Tibial artery (tissue), 4 donors: ENCODE measurements at regions not wholly inside any gene's neighbourhood (a gene's known extent, or its start where the extent isn't known, plus 50 kb on each side); places are given as distances from the start of the nearest gene placed in this dataset.

ENCODE experiments used
- DNase-seq, 2 donors: peaks; one replicate each; pipeline ENCODE4 v3.0.0-alpha.2; 2019
- H3K27ac ChIP-seq, 2 donors: fragments of 200-600 bp; sonication (generic) in 1 of 2; 1 replicate in 1 of 2; 2 replicates in 1 of 2; pipeline ENCODE4 v1.5.1; 2018 to 2019; ENCODE audit warnings: mild to moderate bottlenecking in 1 of 2
- H3K27me3 ChIP-seq, 2 donors: fragments of 200-600 bp; sonication (generic) in 1 of 2; one replicate each; pipeline versions ENCODE4 v1.5.1 to v1.6.0; 2016 to 2019
- H3K36me3 ChIP-seq, 3 donors: fragments of 200-600 bp; sonication (generic) in 2 of 3; one replicate each; pipeline ENCODE4 v1.5.1; 2016 to 2019; ENCODE audit warnings: mild to moderate bottlenecking in 2 of 3
- H3K4me1 ChIP-seq, 4 donors: fragments of 200-600 bp; sonication (generic) in 2 of 4; 1 replicate in 3 of 4; 2 replicates in 1 of 4; pipeline ENCODE4 v1.5.1; 2016 to 2019
- H3K4me3 ChIP-seq, 2 donors: fragments of 200-600 bp; sonication (generic) in 1 of 2; 1 replicate in 1 of 2; 2 replicates in 1 of 2; pipeline ENCODE4 v1.5.1; 2018 to 2019; ENCODE audit warnings: mild to moderate bottlenecking in 2 of 2
- H3K9me3 ChIP-seq, 3 donors: fragments of 200-600 bp; sonication (generic) in 1 of 3; one replicate each; pipeline ENCODE4 v1.5.1; 2016 to 2019
- CTCF ChIP-seq, 2 experiments: fragments of 200-600 bp in 1 of 2; fragments of 450-650 bp in 1 of 2; IDR thresholded peaks; one replicate each; pipeline ENCODE4 v1.5.1; 2017 to 2019; ENCODE audit warnings: antibody characterized with exemption in 2 of 2, mild to moderate bottlenecking in 1 of 2, moderate library complexity in 1 of 2
- intact Hi-C: fragments of 100-400 bp; cut with DNase I; formaldehyde crosslinking; loops from one replicate; pipeline ENCODE4 v1.15.0; 2023; ENCODE audit warnings: low total_unique reads

GRCh38 chr2:129055824-129056223 is 737.2 kb upstream of the HS6ST1 start:
- no peak for TF ChIP-seq CTCF (IDR thresholded peaks at IDR 0.05)
- no peak overlapping the region for H3K27ac ChIP-seq
- DNase-seq = no peak
- H3K9me3 ChIP-seq = no peaks in the 10 kb centered on the region
- H3K4me1 ChIP-seq = peaks cover 0 to 16% (median 12%) of the 10 kb centered on the region in 4 donors
- H3K27me3 ChIP-seq = no peaks in the 10 kb centered on the region
- H3K4me3 ChIP-seq = no peak overlapping the region
- intact Hi-C loops = no loop called here
- no peaks in the 10 kb centered on the region for H3K36me3 ChIP-seq

- Histone ChIP-seq H3K4me1 (peaks cover 0 to 16% (median 13%) of the 10 kb centered on the region in 4 donors), H3K27me3 (no peaks in the 10 kb centered on the region)
- DNase-seq = no peak
These were observed 737.8 kb upstream of the HS6ST1 start for GRCh38 chr2:129056309-129056958.

DNA sequence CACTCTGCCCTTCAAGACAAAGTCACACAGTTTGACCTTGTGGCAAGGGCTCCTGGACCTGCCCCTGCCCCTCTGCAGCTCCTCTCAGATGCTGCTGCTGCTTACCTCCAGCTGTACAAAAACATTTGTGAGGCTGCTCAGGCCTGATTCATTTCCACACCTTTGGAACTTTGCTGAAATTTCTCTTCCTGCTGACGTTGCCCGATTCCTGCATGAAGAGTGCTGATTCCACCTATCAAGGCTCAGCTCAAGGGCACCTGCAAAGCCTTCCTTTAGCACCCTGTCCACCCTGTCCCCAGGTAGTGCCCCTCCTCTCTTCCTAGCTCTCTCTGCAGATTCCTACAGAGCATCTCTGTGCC is 738.3 kb upstream of the HS6ST1 start:
- H3K4me1 ChIP-seq = peaks cover 0 to 16% (median 13%) of the 10 kb centered on the region in 4 donors
- no peak overlapping the region for H3K27ac ChIP-seq
- H3K36me3 ChIP-seq = no peaks in the 10 kb centered on the region
- intact Hi-C loops = no loop called here
- no peaks in the 10 kb centered on the region for H3K9me3 ChIP-seq
- H3K4me3 ChIP-seq = no peak overlapping the region
- no peak for DNase-seq
- no peaks in the 10 kb centered on the region for H3K27me3 ChIP-seq
- no peak for TF ChIP-seq CTCF (IDR thresholded peaks at IDR 0.05)

More at GRCh38 chr2:129056309-129056958, 737.8 kb upstream of the HS6ST1 start:
- Histone ChIP-seq H3K36me3 (no peaks in the 10 kb centered on the region), H3K9me3 (no peaks in the 10 kb centered on the region), H3K27ac (no peak overlapping the region), H3K4me3 (no peak overlapping the region)
- intact Hi-C loops = no loop called here
- no peak for TF ChIP-seq CTCF (IDR thresholded peaks at IDR 0.05)

DNA sequence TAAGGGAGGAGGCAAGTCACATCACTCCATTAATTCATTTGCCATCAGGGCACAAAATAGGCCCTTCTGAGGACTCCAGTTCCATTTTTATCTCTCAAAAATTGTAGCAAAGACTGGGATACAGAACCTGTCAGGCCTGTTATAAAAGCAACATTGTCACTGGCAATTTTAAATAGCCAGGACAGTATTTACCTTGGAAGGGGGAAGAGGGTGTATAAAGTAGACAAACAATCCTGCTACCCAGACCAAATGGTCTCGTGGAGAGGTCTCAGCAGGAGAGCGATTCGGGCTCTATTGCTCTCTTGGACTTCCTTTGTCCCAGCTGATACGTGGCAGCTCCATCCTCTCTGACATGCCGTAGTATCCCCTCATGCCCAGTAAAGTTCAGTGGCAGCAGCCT is 740.3 kb upstream of the HS6ST1 start:
- Histone ChIP-seq H3K9me3 (no peaks in the 10 kb centered on the region), H3K36me3 (no peaks in the 10 kb centered on the region), H3K27me3 (no peaks in the 10 kb centered on the region), H3K4me1 (peaks cover 0 to 16% (median 13%) of the 10 kb centered on the region in 4 donors), H3K27ac (peak overlapping the region; percentile 25 to 37), H3K4me3 (no peak overlapping the region)
- intact Hi-C loops = no loop called here
- no peak for DNase-seq
- no peak for TF ChIP-seq CTCF (IDR thresholded peaks at IDR 0.05)

DNA sequence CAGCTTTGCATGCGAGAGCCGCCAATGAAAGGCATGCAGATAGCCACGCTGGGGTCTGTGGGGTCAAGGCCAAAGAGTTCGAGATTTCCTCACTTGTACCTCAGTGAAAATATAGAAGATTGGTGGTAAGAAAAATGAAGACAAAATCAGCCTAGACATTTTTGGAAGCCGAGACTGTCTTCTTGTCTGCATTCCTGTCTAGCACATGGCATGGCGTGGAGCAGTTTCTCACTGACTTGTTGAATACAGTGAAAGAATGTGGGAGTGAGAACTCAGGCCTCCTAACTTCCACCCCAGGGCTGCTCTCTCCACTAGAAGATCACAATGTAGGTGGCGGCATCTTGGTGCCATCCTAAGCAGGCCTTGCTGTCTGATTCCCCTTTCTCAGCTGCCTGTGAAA is 740.8 kb upstream of the HS6ST1 start:
- no peaks in the 10 kb centered on the region for H3K36me3 ChIP-seq
- no peak for TF ChIP-seq CTCF (IDR thresholded peaks at IDR 0.05)
- H3K4me3 ChIP-seq = no peak overlapping the region
- peak overlapping the region; percentile 25 to 37 for H3K27ac ChIP-seq
- H3K4me1 ChIP-seq = peaks cover 0 to 16% (median 13%) of the 10 kb centered on the region in 4 donors
- H3K9me3 ChIP-seq = no peaks in the 10 kb centered on the region
- no peaks in the 10 kb centered on the region for H3K27me3 ChIP-seq
- DNase-seq = no peak
- intact Hi-C loops = no loop called here
